NCI-H345 treated with DMSO at 0.1 percent for 48 hours (cell line): ENCODE measurements at regions not wholly inside any gene's neighbourhood (a gene's known extent, or its start where the extent isn't known, plus 50 kb on each side); places are given as distances from the start of the nearest gene placed in this dataset.
"Not testable (repeated sequence)": the region's sequence is repeated elsewhere in the genome, so short reads cannot be mapped to it uniquely, and the experiment has no call there.

Experiments
- DNase-seq: peaks from one replicate; lab custom pipeline; 2025; ENCODE audit not compliant: unreplicated experiment; lab: John Stamatoyannopoulos, UW

DNA sequence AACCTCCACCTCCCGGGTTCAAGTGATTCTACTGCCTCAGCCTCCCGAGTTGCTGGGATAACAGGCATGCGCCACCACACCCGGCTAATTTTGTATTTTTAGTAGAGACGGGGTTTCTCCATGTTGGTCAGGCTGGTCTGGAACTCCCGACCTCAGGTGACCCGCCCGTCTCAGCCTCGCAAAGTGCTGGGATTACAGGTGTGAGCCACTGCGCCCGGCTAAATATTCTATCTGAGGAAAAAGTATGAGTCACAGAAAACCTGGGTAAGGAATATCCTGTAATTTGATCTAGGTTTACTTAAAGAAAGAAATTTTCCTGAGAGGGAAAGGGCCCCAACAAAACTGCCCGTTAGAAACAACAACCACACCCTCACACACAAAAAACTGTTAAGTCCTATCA is 776.2 kb upstream of the NCAM2 start:
- DNase-seq: not testable (repeated sequence)

DNA sequence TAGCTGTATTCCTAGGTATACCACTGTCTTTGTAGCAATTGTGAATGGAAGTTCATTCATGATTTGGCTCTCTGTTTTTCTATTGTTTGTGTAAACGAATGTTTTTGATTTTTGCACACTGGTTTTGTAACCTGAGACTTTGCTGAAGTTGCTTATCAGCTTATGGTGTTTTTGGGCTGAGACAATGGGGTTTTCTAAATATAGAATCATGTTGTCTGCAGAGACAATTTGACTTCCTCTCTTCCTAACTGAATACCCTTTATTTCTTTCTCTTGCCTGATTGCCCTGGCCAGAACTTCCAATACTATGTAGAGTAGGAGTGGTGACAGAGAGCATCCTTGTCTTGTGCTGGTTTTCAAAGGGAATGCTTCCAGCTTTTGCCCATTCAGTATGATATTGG is 761.6 kb upstream of the NCAM2 start:
- DNase-seq: not testable (repeated sequence)

DNA sequence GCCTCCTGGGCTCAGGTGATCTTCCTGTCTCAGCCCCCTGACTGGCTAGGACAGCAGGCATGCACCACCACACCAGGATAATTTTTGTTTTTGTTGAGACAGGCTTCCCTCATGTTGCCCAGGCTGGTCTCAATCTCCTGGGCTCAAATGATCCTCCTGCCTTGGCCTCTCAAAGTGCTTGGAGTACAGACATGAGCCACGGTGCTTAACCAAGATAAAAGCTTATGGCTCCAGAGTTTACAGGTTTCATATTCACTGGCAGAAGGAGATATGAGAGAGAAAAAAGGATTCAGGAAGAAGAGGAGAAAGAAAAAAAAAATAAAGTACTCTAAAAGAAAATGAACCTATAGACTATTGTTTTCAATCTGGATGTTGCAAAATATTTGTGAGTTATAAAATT is 748.8 kb upstream of the NCAM2 start:
- no peak for DNase-seq

DNA sequence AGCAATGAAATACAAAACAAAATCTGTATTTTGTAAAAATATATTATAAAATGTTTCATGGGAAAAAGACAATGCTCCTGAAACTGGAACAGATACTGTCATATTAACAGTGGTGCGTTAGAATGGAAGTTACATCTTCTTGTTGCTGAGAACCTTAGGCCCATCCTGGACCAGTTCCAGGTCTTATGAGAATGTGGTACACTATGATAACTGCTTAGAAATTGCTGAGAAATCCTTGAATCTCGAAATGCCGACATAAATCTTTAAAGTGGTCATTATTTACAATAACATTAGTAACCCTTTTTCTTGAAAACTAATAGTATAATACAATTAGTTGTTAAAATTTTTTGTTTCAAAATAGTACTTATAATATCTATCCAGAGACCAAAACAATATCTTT is 747.9 kb upstream of the NCAM2 start:
- no peak for DNase-seq

DNA sequence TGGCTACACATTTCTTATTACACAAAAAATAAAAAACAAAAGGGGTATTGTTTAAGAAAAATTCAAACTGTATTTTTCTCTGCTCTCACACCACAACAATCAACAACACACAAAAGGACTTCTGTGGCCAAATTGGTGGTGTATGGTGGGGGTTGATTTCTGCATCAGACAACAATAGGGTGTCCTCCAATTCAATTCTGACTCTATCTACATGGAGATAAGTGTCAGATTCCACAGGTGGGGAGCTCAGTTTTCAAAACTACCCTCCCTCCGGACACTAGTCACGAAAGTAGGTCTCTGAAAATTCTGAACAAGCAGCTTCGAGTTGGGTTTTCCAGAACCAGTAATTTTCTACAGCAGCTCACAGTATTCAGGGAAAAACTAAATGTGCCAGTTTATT is 744.9 kb upstream of the NCAM2 start:
- no peak for DNase-seq

DNA sequence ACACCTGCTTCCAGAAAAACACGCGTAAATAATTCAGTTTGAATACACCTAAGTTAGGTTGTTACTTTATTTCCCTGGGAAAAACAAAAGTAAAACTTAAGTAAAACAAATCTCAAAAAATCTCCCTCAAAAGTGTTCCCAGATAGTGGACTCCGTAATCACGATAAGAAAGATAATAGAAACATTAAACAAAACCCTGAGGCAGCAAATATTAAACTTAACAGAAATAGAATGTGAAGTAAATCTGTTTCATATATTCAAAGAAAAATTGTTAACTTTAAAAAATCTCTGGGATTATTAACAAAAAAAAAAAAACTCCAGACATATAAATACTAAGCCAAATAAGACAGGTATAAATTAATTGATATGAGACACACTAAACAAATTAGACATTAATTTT is 743.2 kb upstream of the NCAM2 start:
- DNase-seq: no peak

DNA sequence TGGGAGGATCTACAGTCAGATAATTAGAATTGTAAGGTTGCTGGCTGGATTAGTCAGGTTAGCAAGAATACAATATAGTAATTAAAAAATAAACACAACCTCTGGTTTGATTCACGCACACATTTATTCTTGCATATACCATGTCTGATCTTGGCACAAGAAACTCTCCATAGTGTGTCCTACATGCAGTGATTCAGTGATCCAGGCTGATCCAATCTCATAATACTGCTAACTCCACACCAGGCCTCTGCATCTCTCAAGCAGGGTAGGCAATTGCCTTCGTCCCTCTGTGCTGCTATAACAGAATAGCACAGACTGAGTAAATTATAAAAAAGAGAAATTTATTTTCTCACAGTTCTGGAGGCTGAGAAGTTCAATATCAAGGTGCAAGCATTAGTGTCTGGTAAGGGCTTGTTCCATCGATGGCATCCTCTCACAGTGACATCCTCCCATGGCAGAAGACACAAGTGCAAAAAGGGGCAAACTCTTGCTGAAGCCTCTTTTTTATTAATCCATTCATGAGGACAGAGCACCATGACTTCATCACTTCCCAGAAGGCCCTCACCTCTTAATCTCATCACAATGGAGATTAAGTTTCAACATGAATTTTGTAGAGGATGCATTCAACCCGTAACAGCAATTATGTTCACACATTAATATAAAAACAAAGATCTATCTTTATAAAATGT is 741.0 kb upstream of the NCAM2 start:
- no peak for DNase-seq

DNA sequence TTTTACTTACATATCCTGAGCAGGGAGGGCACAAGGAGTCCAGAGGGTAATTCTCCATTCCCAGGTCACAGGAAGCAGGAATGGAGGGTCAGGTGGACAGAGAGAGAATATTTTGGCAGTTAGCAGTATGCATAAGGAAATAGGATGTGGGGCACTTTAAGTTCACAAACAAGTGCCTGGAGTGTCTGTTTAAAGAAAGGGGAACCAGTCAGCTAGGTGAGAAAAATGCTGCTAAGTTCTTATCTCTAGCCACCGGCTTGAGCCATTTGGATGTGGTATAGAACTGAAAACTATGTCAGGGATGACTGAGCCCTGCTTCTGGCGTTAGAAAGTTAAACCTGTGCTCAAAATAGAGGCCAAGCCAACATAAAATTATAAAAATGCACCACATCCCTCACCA is 739.7 kb upstream of the NCAM2 start:
- no peak for DNase-seq

DNA sequence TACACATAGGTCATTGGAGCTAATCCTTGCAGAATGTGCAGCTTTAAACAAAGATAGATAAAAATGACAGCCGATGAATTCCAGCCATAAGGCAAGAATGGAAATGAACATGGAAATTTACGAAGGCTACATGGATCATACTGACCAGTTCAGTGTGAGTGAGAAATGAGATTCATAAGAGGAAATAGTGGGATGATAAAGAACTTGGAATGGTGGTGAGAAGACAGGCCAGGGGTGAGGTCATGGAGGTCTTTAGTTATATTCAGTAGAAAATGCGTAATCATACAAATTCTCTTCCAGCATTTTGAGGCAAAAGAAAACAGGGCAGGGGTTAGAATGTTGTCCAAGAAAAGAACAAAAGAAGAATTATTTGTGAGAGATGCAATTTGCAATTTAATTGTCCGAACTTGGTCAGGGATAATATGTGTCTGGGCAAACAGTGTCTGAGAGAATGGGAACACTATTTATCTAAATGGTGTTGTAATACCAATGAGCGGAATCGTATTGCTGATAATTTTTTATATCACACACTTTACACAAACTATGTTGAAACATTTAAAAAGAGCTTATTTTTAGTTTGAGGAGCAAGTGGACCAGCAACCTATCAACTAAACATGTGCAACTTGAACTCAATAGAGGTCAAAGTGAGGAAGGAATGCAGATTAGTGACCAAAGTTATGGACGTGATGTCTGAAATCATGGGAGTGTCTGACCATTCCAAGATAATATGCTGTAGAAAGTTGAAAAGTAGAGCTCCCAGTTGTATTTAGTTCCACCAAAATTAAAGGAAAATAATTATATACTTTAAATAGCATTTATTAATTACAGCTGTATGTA is 739.0 kb upstream of the NCAM2 start:
- DNase-seq: no peak

DNA sequence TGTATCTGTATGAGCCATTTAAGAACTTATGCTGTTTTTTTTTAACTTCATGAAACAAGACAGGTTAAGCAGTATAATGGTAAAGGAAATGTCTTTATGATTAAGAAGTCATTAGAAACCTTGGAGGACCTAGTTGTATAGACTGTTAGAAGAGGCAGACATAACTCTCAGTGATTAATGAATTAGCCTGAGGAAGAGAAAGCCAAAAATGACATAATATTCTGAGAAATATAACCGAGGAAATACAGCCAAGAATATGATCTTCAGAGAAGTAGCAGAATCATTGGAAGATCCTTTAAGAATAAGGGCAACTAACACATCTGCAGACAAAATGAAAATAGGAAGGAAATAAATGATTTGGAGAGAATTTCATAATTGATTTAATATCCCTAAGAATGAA is 738.1 kb upstream of the NCAM2 start:
- no peak for DNase-seq

DNA sequence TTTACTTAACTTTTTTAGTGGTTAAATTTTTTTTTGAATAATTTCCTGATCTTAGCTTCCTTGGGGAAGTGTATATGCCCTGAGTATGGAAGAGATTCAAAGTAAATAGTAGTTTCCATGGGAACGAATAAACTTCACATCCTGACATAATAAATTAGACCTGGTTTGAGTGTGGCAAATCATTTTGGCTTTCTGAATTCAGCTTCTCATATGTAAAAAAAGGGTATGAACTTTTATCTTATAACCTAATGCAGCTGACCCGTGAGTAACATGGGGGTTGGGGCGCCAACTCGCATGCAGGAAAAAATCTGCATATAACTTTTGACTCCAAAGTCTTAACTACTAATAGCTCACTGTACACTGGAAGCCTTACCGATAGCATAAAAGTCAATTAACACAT is 736.8 kb upstream of the NCAM2 start:
- no peak for DNase-seq

DNA sequence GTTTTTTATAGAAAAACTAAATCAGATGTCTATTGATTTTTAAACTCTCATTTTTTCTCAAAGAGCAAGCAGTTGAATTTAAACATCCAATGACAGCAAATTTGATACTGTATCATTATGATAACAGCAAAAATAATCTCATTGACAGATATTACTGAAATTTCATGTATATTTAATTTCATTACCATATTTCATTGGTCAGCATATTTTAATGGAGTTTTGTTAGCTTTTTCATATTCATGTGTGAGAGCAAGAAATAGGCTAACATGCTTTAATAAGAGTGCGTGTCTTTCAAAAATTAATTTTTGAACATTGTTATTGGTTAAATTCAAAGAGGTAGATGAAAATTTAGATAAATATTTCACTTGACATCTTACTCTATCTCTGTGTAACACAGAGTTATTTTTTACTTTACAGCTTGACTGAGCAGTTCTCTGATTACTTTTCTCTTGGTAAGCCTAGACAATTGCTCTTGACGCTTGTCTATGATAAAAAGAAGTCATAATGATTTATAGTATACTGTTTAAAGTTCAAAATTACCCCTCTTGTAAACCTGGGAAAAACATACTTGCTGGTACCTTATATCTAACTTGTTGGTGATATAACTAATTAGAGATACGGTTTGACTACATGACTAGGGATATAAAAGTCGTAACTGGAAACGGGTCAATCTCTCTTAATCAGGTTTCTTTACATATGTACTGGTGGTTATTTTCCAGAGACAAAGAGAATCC is 732.3 kb upstream of the NCAM2 start:
- no peak for DNase-seq

DNA sequence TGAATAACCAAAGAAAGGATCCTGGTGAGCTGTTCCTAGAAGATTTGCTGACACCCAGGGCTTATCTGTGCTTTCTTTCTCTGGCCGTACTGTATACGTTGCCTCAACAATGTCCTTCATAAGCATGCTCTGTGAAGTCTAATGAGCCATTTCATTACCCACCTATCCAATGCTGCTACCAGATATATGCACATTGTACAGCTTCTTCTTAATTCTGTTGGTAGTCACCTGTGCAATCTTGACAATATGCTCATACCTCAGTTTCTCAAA is 731.8 kb upstream of the NCAM2 start:
- no peak for DNase-seq

DNA sequence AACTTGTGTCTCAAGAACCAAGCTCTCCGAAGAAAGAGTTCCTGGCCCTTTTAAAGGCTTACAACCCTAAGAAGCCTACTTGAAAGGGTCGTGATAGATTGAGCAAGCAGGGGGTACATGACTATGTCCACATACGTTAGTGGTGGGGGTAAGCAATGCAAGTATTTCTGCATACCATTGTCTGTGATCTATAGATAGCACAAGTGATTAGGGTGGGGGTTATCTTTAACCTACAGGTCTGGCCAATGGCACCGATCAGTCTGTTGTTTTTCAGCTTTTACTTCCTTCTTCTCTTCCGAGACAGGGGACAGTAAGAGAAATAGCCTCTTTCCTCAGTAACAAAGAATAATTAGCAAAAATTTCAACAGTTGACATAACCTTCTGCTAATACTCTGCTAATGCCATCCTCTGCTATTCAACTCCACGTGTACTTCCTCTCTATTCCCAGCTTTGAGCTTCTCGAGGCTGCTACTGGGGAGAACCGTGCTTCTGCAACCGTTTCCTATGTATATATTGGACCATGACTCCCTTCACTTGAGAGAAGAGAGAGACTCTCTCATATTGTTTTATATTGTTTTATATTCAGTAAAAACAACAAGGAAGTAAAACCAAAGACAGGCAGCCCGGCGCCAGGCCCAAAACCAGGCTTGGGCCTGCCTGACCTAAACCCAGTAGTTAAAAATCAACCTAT is 727.7 kb upstream of the NCAM2 start:
- no peak for DNase-seq

DNA sequence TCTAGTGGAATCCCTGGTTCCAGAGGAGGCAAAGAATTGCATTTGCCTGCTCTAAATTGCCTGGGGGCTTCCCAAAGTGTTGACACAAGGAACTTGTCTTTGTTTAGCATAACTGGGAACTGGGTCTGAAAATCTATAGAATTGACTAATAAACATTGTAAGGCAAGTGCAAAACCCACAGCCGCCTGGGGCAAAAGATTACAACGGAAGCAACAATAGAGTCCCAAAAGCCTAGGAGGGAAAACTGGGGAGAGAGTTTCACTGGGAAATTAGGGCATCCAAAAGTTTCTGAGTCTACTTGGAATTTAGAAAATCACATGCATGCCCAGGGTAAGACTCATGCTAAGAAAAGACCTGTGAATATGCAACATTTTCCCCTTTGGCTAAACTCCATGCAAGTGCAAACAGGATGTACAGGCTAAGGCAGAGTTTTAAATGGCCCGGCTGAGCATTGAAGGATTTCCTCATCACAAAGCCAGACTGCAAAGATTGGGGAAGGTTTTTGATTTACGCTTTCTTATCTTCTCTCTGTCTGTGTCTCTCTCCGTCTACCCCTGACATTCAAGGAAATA is 725.3 kb upstream of the NCAM2 start:
- no peak for DNase-seq

DNA sequence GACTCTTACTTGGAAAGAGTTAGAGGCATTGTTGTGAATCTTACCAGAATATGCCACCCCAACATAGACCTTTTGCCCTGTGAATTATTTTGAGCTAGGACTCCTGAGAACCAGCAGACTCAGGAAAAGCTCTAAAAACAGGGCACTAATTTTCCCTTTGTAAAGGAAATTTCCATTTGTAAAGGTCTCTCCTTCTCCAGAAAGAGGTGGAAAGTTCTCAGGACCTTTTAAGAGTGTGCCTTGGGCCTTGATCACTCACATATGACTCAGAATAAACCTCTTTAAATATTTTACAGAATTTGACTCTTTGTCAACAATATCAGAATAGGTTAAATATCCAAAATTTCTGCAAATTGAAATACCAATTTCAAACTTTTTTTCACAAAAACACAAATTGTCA is 721.8 kb upstream of the NCAM2 start:
- DNase-seq: no peak

DNA sequence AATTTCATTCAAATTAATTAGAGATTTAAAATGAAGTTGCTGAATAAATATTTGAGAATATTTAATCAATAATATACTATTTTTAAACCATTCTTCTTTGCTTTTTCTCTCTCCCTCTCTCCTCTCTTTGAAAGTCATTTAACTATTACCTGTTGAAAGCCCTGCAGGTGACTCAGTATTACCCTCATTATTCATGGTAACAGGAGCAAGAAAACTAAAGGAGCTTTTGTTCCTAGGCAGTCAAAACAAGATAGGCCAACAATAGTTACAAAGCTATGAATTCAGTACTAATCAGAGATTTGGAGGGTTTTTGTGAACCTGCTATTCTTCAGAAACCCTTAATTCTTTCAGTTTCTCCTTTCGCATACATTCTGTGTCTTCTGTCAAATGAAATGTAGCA is 721.3 kb upstream of the NCAM2 start:
- no peak for DNase-seq

DNA sequence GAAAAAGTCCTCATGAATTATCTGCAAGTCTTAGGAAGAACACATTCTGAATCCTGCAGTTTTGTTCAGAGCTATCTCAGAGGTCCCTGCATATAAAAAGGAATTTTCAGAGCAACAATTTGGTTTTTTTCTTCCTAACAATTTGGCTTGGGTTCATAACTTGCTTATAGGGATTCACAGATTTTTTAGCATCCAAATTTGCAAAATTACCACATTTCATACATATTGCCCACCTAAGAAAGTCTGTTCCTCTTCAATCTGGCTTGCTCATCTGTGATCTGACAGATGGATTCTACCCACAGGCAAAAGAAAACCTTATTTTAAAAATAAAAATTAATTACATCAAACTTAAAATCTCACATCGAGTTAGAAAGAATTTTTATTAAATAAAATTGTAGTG is 714.4 kb upstream of the NCAM2 start:
- no peak for DNase-seq

DNA sequence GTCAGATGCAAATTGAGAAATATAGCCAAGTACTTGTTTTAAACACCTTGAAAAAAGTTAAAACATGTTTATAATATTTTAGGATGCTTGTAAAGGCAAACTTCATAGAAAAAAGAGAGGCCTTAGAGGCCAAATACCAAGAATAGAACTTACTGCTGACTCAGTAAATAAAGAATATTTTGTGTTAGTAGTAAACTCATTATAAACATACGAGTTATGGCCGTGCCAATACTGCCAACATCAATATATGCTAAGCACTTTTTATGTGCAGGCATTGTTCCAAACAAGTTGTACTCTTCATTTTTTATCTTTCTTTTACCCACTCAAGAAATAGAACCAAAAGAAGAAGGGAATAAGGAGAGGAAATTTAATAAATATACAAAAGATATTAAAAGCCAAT is 705.9 kb upstream of the NCAM2 start:
- DNase-seq: no peak

DNA sequence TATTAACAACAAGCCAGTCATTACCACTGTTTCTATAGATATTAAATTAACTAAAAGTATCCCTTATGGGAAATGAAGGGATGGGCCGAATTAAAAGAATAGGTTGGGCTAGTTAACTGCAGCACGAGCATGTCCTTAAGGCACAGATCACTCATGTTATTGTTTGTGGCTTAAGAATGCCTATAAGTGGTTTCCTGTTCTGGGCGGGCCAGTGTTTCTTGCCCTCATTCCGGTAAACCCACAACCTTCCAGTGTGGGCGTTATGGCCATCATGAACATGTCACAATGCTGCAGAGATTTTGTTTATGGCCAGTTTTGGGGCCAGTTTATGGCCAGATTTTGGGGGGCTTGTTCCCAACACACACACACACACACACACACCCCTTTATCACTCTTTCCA is 705.4 kb upstream of the NCAM2 start:
- DNase-seq: not testable (repeated sequence)

DNA sequence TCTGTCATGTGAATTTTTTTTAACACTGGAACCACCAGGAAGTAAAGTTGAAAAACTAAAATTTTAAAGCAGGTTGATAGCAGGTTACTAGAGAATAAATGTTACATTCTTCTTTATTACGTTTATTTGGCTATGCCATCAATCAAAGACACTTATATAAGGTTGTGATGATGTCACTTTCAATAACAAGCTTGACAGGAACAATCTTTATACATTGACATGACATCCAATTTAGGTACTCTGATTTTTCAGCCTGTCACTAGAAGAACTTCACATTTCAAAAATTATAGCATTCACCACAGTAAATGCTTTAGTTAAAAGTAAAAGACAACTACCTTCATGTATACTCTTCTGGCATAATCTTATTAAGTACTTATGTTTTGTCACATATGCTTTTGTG is 696.8 kb upstream of the NCAM2 start:
- no peak for DNase-seq
